Urothelium cell line (cell line): ENCODE measurements at regions not wholly inside any gene's neighbourhood (a gene's known extent, or its start where the extent isn't known, plus 50 kb on each side); places are given as distances from the start of the nearest gene placed in this dataset.

Source experiments
- DNase-seq: peaks from one replicate; pipeline ENCODE4 v3.0.0; 2011; ENCODE audit warnings: low spot score, mixed read lengths
- FAIRE-seq: peaks from 2 replicates; lab custom pipeline; 2011; peaks lifted over from hg19 to GRCh38; lab: Jason Lieb, UNC

GRCh38 chr5:93887678-93888077 lies 146.3 kb upstream of the POU5F2 start:
- DNase-seq (no peak), FAIRE-seq (no peak)

- no peak for FAIRE-seq
- DNase-seq = no peak
These were observed 145.5 kb upstream of the POU5F2 start for GRCh38 chr5:93886917-93887361.

GRCh38 chr5:93886098-93886806 lies 144.9 kb upstream of the POU5F2 start:
- no peak for DNase-seq
- no peak for FAIRE-seq

GRCh38 chr5:93884254-93884653 lies 142.9 kb upstream of the POU5F2 start:
- DNase-seq (no peak), FAIRE-seq (no peak)

GRCh38 chr5:93883459-93883858 lies 142.1 kb upstream of the POU5F2 start:
- DNase-seq (no peak), FAIRE-seq (no peak)

- DNase-seq (no peak), FAIRE-seq (no peak)
These were observed 134.3 kb upstream of the POU5F2 start for GRCh38 chr5:93875693-93876092.

- DNase-seq (no peak), FAIRE-seq (no peak)
These were observed 133.1 kb upstream of the POU5F2 start for GRCh38 chr5:93874491-93874890.

GRCh38 chr5:93874080-93874479 lies 132.7 kb upstream of the POU5F2 start:
- DNase-seq (no peak), FAIRE-seq (no peak)

GRCh38 chr5:93873211-93873736 lies 131.9 kb upstream of the POU5F2 start:
- DNase-seq = no peak
- no peak for FAIRE-seq

GRCh38 chr5:93870649-93871048 lies 129.2 kb upstream of the POU5F2 start:
- FAIRE-seq (no peak), DNase-seq (no peak)

- no peak for DNase-seq
- no peak for FAIRE-seq
These were observed 127.5 kb upstream of the POU5F2 start for GRCh38 chr5:93868851-93869250.

GRCh38 chr5:93850311-93850710 lies 108.9 kb upstream of the POU5F2 start:
- no peak for DNase-seq
- no peak for FAIRE-seq

GRCh38 chr5:93845376-93845775 lies 104.0 kb upstream of the POU5F2 start:
- FAIRE-seq = no peak
- DNase-seq = no peak

- FAIRE-seq = no peak
- peak; percentile 44 for DNase-seq
These were observed 90.0 kb upstream of the POU5F2 start for GRCh38 chr5:93831449-93831848.

GRCh38 chr5:93830893-93831292 lies 89.5 kb upstream of the POU5F2 start:
- FAIRE-seq (no peak), DNase-seq (no peak)

GRCh38 chr5:93829346-93829745 lies 87.9 kb upstream of the POU5F2 start:
- DNase-seq (no peak), FAIRE-seq (no peak)

GRCh38 chr5:93821891-93822415 lies 80.6 kb upstream of the POU5F2 start:
- FAIRE-seq (no peak), DNase-seq (no peak)

GRCh38 chr5:93819668-93820067 lies 78.3 kb upstream of the POU5F2 start:
- FAIRE-seq (no peak), DNase-seq (no peak)

GRCh38 chr5:93810780-93811179 lies 69.4 kb upstream of the POU5F2 start:
- FAIRE-seq = no peak
- DNase-seq = no peak

GRCh38 chr5:93809430-93809829 lies 68.0 kb upstream of the POU5F2 start:
- DNase-seq = no peak
- FAIRE-seq = no peak

- DNase-seq (no peak), FAIRE-seq (no peak)
These were observed 66.4 kb upstream of the POU5F2 start for GRCh38 chr5:93807846-93808245.

- FAIRE-seq = no peak
These were observed 64.4 kb upstream of the POU5F2 start for GRCh38 chr5:93805616-93806379.

More at GRCh38 chr5:93805616-93806379, 64.4 kb upstream of the POU5F2 start:
- DNase-seq = no peak
